Tibial nerve (tissue), 4 donors: ENCODE measurements at regions not wholly inside any gene's neighbourhood (a gene's known extent, or its start where the extent isn't known, plus 50 kb on each side); places are given as distances from the start of the nearest gene placed in this dataset.

Experiments
- EP300 ChIP-seq, 2 donors: sonication (generic); formaldehyde crosslinking; IDR thresholded peaks; one replicate each; pipeline ENCODE4 v1.6.1; 2017; ENCODE audit warnings: antibody characterized with exemption in 2 of 2, mild to moderate bottlenecking in 1 of 2
- POLR2A ChIP-seq, 2 donors: fragments of 450-650 bp; IDR thresholded peaks; one replicate each; pipeline ENCODE4 v1.6.1; 2017; ENCODE audit warnings: antibody characterized with exemption in 2 of 2, mild to moderate bottlenecking in 2 of 2, moderate library complexity in 2 of 2
- TF ChIP-seq, protein P1 (sequence below), 5 experiments: fragments of 200-600 bp in 3 of 5; fragments of 450-650 bp in 2 of 5; sonication (generic) in 3 of 5; IDR thresholded peaks; one replicate each; pipeline ENCODE4 v1.5.1; 2016 to 2019; ENCODE audit warnings: antibody characterized with exemption in 5 of 5, mild to moderate bottlenecking in 3 of 5, moderate library complexity in 2 of 5

DNA sequence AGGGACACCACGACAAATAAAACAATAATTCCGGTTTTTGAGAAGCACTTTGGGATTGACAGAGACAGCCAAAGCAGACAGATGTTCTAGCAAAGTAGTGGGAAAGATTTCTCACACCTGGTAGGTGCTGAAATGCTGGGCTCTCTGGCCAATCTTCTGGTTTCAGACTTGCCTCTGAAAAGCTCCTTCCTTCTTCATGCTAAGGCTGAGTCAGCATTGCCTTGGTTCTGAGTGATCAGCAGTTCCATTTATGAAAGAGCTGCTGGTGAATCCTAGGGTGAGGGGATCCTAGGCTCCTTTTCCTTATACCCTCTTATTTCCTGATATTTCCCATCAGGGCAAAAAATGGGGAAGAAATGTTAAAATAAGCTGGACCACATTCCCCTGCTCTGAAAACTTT, 268.7 kb upstream of the SALL1 start:
- TF ChIP-seq, protein P1, sequence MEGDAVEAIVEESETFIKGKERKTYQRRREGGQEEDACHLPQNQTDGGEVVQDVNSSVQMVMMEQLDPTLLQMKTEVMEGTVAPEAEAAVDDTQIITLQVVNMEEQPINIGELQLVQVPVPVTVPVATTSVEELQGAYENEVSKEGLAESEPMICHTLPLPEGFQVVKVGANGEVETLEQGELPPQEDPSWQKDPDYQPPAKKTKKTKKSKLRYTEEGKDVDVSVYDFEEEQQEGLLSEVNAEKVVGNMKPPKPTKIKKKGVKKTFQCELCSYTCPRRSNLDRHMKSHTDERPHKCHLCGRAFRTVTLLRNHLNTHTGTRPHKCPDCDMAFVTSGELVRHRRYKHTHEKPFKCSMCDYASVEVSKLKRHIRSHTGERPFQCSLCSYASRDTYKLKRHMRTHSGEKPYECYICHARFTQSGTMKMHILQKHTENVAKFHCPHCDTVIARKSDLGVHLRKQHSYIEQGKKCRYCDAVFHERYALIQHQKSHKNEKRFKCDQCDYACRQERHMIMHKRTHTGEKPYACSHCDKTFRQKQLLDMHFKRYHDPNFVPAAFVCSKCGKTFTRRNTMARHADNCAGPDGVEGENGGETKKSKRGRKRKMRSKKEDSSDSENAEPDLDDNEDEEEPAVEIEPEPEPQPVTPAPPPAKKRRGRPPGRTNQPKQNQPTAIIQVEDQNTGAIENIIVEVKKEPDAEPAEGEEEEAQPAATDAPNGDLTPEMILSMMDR (IDR thresholded peaks at IDR 0.05): no peak
- no peak for TF ChIP-seq POLR2A (IDR thresholded peaks at IDR 0.05)
- no peak for TF ChIP-seq EP300 (IDR thresholded peaks at IDR 0.05)
